GM21717 (cell line): ENCODE measurements at regions not wholly inside any gene's neighbourhood (a gene's known extent, or its start where the extent isn't known, plus 50 kb on each side); places are given as distances from the start of the nearest gene placed in this dataset.
"Not testable (repeated sequence)": the region's sequence is repeated elsewhere in the genome, so short reads cannot be mapped to it uniquely, and the experiment has no call there.

ENCODE experiments used
- ATAC-seq: cut with Tn5 transposase; IDR thresholded peaks from one replicate; pipeline ENCODE4 v1.9.1; 2021; ENCODE audit warnings: mild to moderate bottlenecking, moderate library complexity; ENCODE audit not compliant: unreplicated experiment

- ATAC-seq = no peak
Observed at GRCh38 chr7:106386958-106387357, 102.2 kb upstream of the NAMPT start.

DNA sequence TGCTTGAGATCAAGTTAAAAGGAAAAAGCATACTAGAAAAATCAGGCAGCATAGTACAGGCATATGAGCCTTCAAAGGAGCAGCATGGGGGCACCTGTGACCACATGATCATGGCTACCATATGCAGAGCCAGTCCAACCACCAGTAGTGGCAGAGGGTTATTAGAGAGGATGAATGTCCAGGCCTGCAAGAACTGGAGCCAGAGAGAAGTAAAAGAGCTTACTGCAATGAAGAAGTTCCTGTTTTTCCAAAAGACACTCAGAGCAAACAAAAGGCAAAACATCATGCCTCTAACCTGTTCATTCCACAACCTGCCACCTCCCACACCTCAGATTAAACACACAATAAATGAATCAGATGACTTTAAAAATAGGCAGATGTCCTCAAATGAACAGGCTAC lies 99.6 kb upstream of the NAMPT start:
- ATAC-seq = no peak

GRCh38 chr7:106382929-106383328 lies 98.1 kb upstream of the NAMPT start:
- no peak for ATAC-seq

GRCh38 chr7:106382129-106382528 lies 97.3 kb upstream of the NAMPT start:
- no peak for ATAC-seq

- ATAC-seq = no peak
Observed at GRCh38 chr7:106381252-106381651, 96.5 kb upstream of the NAMPT start.

GRCh38 chr7:106377847-106378361 lies 93.1 kb upstream of the NAMPT start:
- ATAC-seq = peak; percentile 75

DNA sequence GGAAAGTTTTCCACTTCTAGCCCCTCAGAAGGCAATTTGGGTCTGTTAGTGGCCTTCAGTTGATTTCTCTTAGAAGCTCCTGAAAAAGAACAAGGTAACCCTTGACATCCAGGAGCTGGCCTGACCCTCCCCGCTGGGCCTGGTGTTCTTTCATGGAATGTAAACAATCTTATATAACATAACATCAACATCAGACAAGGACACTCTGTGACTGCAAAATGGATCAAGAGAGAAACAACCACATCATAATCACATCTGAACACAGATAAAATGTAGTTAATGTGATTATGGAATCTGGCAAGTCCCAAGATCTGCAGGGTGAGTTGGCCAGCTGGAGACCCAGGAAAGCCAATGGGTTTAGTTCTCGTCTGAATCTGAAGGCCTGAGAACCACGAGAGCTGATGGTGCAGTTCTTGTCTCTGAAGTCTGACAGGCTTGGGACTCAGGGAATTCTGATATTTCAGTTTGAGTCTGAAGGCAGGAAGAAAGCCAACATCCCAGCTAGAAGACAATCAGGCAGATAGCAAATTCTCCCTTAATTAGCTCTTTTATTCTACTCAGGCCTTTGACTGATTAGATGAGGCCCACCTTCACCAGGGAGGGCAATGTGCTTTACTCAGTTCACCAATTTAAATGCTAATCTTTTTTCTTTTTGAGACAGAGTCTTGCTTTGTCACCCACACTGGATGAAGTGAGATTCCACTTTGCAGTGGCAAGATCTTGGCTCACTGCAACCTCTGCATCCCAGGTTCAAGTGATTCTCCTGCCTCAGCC lies 91.4 kb upstream of the NAMPT start:
- ATAC-seq = no peak

- no peak for ATAC-seq
Observed at GRCh38 chr7:106375499-106375898, 90.7 kb upstream of the NAMPT start.

DNA sequence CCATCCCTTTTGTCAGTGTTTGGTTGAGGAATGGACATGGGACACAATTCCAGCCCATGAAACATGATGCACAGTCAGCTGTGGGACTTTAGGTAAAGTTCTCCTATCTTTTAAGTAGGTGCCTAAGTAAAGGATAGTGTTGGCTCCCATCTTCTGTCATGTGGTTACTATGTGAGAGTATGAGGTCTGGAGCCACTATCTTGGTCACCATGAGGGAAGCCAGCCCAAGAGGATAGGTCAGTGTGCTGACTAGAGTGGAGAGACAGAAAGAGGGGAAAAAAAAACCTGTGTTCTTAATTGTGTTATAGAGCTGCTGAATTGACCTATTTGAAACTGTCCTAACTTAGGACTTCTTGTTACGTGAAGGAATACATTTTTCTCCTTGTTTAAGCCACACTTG lies 89.7 kb upstream of the NAMPT start:
- ATAC-seq = no peak

- ATAC-seq = no peak
Observed at GRCh38 chr7:106372595-106373318, 88.0 kb upstream of the NAMPT start.

GRCh38 chr7:106372126-106372525 lies 87.3 kb upstream of the NAMPT start:
- ATAC-seq = no peak

GRCh38 chr7:106371629-106372028 lies 86.8 kb upstream of the NAMPT start:
- ATAC-seq = no peak

- no peak for ATAC-seq
Observed at GRCh38 chr7:106370542-106370941, 85.8 kb upstream of the NAMPT start.

DNA sequence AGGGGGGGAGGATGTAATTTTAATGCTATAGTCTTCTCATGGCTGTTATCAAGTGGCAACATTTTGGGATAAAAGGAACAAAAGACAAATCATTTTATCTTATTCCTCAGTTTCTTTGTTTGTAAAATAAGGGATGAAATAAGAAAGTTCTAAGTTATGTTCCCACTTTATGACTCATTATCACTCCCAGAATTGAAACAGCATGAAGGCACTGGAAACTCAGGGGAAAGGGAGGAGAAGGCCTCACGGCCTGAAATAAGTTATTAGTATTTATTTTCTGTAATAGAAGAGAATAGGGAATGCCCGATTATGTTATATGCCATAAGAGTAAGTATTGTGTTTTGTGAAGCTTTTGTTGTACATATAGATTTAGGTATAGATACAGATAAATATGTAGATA lies 85.0 kb upstream of the NAMPT start:
- no peak for ATAC-seq

DNA sequence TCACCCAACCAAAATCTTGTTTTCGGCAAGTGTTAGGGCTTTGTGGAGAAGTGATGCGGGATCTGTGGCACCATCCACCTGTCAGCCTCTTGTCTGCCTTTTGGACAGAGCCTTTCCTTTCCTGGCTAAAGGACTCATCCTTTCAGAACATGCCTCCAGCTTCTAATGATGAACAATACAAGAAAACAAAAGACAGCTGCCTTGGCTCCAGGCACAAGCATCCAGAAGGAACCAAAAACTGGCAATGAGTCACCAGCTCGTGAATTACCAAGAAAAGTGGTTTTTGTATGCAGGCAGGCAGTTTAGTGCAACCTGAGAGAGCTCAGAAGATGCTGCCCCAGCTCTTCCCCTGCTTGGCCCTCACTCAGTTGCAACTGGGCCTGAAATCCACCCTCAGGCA lies 84.6 kb upstream of the NAMPT start:
- no peak for ATAC-seq

DNA sequence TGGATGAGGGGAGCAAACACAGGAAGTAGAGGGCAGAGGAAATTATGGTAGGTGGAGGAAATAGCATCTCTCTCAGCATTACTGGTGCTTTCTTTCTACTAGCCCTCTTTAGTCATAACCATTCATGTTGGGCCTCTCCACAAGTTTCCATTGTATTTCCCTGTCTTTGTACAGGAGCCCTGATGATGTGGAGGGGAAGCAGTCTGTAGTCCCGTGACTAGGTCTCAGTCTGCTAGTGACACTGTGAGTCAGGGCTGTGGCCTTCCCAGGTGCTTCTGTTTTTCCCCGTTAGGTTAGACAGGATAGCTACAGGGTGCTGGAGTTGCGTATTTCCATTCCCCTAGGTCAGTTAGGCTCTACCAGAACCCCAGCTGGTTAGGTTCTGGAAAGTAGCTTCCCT lies 82.9 kb upstream of the NAMPT start:
- no peak for ATAC-seq

- no peak for ATAC-seq
Observed at GRCh38 chr7:106367018-106367420, 82.2 kb upstream of the NAMPT start.

GRCh38 chr7:106365252-106366005 lies 80.6 kb upstream of the NAMPT start:
- peak; percentile 92 for ATAC-seq

GRCh38 chr7:106362507-106362906 lies 77.7 kb upstream of the NAMPT start:
- not testable (repeated sequence) for ATAC-seq

DNA sequence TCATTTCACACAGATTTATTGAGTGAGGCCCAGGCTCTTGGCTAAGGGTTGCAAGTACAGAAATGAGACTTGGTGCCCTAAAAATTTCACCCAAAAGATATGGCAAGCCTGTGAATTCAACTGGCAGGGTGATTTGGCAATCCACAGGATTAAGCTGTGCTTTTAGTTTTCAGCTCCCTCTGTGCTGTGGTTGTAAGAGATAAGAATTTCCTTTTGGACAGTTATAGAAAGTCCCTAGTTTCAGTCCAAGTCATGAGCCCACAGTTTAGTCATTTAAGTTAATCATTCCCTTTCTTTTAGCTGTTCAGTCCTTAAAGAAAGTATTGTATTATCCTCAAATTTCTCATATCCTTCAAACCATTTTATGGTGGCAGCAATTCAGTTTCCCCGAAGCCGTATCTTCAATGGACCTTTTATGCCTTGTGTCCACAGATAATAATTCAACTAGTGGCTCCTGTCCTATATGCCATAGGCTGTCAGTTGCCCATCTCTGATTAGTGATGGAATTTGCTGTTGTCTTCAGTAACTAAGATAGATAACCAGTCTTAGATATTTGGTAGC lies 73.4 kb upstream of the NAMPT start:
- no peak for ATAC-seq

DNA sequence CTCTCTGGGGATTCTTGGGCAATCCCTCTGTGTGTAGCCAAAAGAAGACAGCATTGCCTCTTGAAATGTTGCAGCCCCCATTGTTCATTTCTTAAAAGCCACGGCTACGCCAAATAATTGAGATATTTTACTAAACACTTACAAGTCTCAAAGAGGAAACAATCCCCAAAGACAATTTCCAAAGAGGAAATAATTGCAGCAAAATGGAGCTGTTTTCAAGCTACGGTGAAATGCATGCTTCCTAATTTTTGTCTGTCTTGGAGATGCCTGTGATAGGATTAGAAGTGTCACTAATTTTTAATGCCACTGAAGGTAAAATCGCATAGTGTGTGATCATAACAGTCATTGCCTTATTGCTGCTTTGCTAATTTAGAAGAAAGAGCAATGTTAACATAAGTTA lies 72.9 kb upstream of the NAMPT start:
- no peak for ATAC-seq
